RPMI8226 (cell line): ENCODE measurements at regions not wholly inside any gene's neighbourhood (a gene's known extent, or its start where the extent isn't known, plus 50 kb on each side); places are given as distances from the start of the nearest gene placed in this dataset.
"Not testable (repeated sequence)": the region's sequence is repeated elsewhere in the genome, so short reads cannot be mapped to it uniquely, and the experiment has no call there.

Source experiments
- DNase-seq: peaks from one replicate; pipeline ENCODE4 v3.0.0-alpha.2; 2015

GRCh38 chr13:110811008-110811720, 97.7 kb downstream of the ING1 start:
- DNase-seq = no peak

DNA sequence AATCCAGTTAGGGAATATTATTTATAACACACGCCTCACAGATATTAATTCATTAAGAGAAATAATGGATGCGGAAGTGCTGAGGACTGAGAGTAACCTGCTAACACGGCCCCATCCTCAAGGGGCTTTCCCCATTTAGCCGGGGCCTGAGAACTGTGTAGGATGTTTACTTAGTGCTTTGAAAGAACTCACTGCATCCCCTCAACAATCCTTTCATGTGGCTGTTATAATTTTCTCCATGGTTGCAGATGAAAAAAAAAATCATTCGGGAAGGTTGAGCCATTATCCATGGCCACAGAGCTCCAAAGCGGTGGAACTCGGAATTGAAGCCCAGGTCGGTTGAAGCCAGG, 98.2 kb downstream of the ING1 start:
- DNase-seq = no peak

GRCh38 chr13:110812121-110812868, 98.8 kb downstream of the ING1 start:
- DNase-seq = no peak

- no peak for DNase-seq
Observed at GRCh38 chr13:110812869-110813645, 99.6 kb downstream of the ING1 start.

DNA sequence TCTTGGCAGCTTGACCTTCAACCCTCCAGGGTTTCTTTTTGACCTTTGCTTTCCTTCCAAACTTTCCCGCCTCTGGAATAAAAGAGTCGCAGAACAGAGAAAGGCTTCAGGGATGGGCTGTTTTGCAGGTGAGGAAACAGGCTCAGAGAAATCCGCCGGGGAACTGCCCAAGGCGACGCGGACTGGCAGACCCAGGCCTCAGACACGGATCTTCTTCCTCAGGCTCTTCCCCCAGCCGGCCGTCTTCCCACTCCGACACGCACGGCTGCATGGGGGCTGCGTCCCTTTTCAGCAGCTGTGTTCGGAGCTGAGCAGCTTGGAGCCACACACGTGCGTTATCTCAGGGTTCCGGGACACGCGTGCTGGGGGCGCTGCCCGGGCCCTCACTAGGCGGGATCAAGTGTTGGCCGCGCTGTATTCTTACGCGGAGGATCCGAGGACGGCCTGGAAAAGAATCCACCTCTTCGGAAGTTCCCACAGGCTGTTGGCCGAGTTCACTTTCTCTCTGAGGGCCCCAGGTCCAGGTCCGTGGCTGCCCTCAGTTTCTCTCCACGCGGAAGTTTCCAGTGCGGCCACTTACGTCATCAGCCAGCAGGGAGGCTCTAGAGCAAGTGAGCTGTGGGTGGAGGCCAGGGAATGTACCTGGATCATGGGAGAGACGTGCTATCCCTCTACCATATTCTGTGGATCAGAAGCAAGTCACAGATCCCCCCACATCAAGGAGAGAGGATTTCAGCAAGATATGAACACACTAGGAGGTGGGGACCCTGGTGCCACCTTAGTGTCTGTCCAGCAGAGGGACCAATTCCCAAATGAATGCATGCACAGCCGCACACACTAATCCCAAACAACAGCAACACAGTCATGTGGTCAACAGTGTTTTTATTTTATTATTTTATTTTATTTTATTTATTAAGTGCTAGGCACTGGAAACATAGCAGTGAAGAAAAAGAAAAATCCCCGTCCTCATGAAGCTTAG, 100.4 kb downstream of the ING1 start:
- DNase-seq = no peak

- no peak for DNase-seq
Observed at GRCh38 chr13:110815471-110816204, 99.2 kb downstream of the ANKRD10 start.

- DNase-seq = no peak
Observed at GRCh38 chr13:110816500-110816899, 98.4 kb downstream of the ANKRD10 start.

GRCh38 chr13:110817143-110817542, 97.7 kb downstream of the ANKRD10 start:
- DNase-seq = no peak

DNA sequence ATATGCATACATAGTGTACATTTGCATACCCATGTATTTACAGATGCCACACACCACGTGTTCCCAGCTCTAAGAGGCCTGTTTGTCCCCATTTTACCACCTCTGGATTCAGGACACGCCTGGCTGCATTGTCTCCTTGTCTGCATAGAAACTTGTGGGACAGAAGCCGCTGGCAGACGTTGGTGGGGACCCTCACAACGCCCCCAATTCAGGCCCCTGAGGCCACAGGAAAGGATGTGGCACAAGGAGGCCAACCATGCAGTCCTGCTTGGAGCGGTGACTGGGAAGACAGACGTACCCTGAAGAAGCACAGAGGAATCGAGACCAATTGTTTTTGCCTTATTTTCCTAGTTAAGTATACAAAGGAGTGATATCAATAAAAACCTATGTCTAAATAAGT, 96.1 kb downstream of the ANKRD10 start:
- no peak for DNase-seq

DNA sequence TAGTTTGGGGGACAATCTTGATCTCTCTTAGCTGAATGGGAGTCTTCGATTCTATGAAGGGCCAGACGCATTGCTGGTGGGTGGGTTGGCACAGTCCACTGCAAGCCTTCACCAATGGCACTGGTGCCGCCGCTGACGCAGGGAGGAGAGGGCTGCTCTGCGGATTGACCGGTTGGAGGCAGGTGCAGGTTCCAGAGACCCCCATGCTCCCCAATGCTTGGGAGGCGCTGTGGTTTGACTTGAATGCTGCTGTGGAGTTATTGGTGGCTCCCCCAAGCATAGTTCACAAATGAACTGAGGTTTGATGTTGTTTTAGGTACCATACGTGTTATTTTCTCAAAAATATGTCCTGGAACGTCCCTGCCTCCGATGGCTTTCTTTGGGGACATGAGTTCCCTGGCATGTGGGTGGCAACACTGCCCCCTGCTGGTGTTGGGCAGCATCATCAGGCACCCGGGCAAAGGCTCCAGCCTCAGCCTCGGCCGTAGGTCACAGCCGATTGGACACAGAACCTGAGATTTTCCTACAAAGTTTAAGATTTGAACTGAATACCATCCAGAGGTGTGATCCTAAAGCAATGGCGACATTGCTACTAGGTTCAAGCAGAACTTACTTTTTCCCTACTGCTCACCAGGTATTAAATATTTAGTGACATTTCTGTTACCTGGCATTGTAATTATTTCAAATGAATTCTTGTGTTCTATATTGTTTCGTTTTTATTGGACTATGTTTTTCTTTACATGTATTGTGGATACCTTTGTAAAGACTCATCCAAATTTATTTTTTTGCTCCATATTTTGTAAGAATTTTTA, 95.5 kb downstream of the ANKRD10 start:
- DNase-seq = peak; percentile 68

- DNase-seq = peak; percentile 7
Observed at GRCh38 chr13:110820322-110820721, 94.5 kb downstream of the ANKRD10 start.

DNA sequence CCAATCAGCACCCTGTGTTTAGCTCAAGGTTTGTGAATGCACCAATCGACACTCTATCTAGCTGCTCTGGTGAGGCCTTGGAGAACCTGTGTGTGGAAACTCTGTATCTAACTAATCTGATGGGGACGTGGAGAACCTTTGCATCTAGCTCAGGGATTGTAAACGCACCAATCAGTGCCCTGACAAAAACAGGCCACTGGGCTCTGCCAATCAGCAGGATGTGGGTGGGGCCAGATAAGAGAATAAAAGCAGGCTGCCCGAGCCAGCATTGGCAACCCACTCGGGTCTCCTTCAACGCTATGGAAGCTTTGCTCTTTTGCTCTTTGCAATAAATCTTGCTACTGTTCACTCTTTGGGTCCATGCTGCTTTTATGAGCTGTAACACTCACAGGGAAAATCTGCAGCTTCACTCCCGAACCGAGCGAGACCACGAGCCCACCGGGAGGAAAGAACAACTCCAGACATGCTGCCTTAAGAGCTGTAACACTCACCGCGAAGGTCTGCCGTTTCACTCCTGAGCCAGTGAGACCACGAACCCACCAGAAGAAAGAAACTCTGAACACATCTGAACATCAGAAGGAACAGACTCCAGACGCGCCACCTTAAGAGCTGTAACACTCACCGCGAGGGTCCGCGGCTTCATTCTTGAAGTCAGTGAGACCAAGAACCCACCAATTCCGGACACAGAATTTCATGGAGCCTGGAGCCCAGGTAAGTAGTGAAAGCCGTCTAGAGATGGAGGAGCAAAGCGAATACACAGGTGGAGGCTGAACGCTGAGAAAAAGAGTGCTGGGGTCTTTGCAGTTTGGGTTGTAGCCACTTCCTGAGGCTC, 92.8 kb downstream of the ANKRD10 start:
- not testable (repeated sequence) for DNase-seq

DNA sequence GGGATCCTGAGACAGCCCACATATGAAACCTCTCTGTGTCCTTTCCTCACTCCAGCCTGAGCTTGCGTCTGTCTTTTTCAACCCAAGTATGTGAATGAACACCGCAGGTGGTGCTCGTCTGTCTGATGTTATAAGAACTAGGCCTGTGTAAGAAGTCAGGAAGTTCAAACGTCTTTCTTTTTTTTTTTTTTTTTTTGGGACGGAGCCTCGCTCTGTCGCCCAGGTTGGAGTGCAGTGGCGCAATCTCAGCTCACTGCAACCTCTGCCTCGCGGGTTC, 92.3 kb downstream of the ANKRD10 start:
- no peak for DNase-seq

- no peak for DNase-seq
Observed at GRCh38 chr13:110824702-110825300, 90.1 kb downstream of the ANKRD10 start.

- DNase-seq = no peak
Observed at GRCh38 chr13:110825516-110825915, 89.4 kb downstream of the ANKRD10 start.

GRCh38 chr13:110826101-110826500, 88.8 kb downstream of the ANKRD10 start:
- DNase-seq = no peak

DNA sequence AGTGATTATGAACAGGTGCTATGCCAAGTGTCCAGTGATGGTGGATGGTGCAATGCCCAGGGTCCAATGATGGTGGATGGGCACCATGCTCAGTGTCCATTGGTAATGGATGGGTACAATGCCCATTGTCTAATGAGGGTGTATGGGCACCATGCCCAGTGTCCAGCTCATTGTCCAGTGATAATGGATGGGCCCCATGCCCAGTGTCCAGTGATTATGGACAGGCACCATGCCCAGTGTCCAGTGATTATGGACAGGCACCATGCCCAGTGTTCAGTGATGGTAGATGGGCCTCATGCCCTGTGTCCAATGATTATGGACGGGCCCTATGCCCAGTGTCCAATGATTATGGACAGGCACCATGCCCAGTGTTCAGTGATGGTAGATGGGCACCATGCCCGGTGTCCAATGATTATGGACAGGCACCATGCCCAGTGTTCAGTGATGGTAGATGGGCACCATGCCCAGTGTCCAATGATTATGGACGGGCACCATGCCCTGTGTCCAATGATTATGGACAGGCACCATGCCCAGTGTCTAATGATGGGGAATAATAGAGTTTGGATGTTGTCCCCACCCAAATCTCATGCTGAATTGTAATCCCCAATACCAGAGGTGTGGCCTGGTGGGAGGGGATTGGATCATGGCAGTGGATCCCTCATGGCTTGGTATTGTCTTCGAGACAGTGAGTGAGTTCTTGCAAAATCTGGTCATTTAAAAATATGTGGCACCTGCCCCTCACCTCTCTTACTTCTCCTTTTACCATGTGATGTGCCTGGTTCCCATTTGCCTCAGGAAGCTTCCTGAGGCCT, 87.8 kb downstream of the ANKRD10 start:
- no peak for DNase-seq
